Islet precursor cell (in vitro differentiated cells): ENCODE measurements at regions not wholly inside any gene's neighbourhood (a gene's known extent, or its start where the extent isn't known, plus 50 kb on each side); places are given as distances from the start of the nearest gene placed in this dataset.
"Not testable (repeated sequence)": the region's sequence is repeated elsewhere in the genome, so short reads cannot be mapped to it uniquely, and the experiment has no call there.

Experiments used
- DNase-seq: peaks from one replicate; pipeline ENCODE4 v3.0.0-alpha.2; 2018

DNA sequence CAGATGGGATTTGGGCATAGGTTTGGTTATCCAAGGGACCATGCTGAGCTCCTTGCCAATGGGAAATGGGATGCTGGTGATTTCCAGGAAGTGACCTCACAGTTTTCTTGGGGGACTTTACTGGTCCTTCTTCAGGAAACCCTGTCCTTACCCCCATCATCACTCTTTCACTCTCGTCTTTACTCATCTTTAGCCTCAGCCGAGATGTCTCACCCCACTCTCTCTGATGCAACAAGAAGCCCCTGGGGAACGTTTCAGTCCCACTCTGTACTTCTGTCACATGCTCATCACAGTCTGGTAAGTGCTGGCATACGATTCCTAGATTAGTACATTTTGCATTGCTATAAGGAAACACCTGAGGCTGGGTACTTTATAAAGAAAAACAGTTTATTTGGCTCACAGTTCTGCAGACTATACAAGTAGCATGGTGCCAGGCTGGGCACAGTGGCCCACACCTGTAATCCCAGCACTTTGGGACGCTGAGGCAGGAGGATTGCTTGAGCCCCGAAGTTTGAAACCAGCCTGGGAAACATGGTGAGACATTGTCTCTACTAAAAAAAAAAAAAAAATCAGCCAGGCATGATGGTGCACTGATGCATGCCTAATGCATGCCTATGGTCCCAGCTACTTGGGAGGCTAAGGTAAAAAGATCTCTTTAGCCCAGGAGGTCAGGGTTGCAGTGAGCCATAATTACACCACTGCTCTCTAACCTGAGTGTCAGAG, 63.5 kb upstream of the VKORC1L1 start:
- no peak for DNase-seq

DNA sequence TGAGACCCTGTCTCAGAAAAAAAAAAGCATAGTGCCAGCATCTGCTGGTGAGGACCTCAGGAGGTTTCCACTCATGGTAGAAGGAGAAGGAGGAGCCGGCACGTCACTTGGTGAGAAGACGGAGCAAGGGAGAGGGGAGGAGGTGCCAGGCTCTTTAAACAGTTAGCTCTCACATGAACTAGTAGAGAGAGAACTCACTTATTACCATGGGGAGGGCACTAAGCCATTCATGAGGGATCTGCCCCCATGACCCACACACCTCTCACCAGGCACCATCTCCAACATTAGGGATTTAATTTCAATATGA, 62.9 kb upstream of the VKORC1L1 start:
- DNase-seq, result no peak

DNA sequence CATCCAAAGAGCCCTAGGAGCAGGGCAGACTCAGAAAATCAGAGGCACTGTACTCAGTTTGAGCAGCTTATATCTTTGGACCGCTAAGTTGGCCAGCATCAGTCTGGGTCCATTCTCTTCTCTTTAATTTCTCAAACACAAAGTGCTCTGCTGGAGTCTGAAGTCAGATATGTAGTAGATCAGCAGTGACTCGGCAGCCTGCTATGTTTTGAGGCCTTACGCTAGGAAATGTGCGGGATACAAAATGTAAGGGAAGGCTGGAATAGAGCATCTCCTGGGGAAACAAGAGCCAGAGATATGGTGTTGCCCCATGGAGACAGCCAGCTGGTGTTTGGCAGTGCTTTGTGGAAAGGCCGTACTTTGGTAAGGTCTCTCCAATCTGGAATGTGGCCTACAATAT, 60.6 kb upstream of the VKORC1L1 start:
- no peak for DNase-seq

DNA sequence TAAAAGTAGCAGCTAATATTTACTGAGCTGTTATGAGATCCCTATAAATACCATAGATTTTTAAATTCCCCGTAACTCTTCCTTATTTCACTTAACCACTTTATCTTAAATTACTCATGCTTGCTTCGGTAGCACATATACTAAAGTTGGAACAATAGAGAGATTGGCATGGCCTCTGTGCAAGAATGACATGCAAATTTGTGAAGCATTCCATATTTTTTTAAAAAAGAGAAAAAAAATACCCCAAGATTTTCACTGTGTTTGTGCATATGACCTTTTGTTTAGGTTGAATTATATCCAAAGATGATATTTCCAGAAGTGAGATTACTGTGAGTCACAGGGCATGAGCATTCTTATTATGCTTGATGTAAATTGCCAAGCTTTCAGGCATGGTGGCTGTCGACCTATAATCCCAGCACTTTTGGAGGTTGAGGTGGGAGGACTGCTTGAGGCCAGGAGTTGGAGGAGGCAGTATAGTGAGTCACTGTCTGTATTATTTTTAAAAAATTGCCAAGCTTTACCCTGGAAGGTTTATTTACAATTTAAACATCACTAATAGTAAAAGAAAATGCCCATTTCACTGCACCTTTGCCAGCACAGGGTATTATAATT, 58.2 kb upstream of the VKORC1L1 start:
- not testable (repeated sequence) for DNase-seq

DNA sequence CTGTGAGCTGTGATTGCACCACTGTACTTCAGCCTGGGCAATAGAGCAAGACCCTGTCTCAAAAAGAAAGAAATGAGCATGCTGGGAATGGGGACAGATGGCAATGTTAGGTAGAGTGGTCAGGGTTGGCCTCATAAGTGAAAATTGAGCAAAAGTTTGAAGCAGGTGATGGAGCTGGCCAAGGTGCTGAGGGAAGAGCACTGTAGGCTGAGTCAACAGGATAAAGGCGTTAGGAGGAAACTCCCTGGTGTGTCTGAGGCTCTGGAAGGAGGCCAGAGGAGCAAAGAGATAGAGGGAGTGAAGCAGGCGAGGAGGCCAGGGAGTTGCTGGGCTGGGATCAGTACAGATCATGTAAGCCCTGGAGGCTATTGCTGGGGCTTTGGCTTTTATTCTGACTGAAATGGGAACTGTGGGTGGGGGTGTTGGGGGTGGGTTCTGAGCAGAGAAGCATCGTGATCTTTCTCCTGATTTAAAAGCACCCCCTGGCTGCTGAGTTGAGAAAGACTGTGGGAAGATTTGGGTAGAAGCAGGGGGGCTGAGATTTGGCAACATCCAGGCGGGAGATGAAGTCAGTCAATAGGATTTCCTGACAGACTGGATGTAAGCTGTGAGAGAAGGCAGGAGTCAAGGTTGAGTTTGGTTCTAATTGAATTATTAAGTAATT, 52.5 kb upstream of the VKORC1L1 start:
- DNase-seq, result no peak
